Stimulated activated CD4-positive, alpha-beta T cell treated with anti-CD3 and anti-CD28 coated beads, Interleukin-15, amount 100 ng/mL, for 24 hours (primary cell): ENCODE measurements at regions not wholly inside any gene's neighbourhood (a gene's known extent, or its start where the extent isn't known, plus 50 kb on each side); places are given as distances from the start of the nearest gene placed in this dataset.

ENCODE experiments used
- DNase-seq: peaks from one replicate; pipeline ENCODE4 v3.0.0-alpha.2; 2020

DNA sequence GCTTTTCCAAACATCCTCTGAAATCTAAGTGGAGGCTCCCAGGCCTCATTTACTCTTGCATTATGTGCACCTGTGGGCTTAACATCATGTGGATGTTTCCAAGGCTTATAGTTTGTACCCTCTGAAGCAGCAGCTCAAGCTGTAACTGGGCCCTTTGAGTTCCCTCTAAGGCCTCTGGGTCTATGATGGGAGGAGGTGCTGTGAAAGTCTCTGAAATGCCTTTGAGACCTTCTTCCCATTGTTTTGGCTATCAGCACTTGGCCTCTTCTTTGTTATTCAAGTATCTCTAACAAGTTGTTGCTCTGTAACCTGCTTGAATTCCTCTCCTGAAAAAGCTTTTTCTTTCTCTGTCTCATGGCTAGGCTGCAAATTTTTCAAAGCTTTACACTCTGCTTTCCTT lies 58.1 kb upstream of the MYT1L start:
- no peak for DNase-seq
